Dedifferentiated amniotic fluid mesenchymal stem cell (primary cell): ENCODE measurements at regions not wholly inside any gene's neighbourhood (a gene's known extent, or its start where the extent isn't known, plus 50 kb on each side); places are given as distances from the start of the nearest gene placed in this dataset.
"Not testable (repeated sequence)": the region's sequence is repeated elsewhere in the genome, so short reads cannot be mapped to it uniquely, and the experiment has no call there.

ENCODE experiments used
- DNase-seq: peaks from one replicate; pipeline ENCODE4 v3.0.0-alpha.2; 2016; ENCODE audit errors: extremely low spot score

DNA sequence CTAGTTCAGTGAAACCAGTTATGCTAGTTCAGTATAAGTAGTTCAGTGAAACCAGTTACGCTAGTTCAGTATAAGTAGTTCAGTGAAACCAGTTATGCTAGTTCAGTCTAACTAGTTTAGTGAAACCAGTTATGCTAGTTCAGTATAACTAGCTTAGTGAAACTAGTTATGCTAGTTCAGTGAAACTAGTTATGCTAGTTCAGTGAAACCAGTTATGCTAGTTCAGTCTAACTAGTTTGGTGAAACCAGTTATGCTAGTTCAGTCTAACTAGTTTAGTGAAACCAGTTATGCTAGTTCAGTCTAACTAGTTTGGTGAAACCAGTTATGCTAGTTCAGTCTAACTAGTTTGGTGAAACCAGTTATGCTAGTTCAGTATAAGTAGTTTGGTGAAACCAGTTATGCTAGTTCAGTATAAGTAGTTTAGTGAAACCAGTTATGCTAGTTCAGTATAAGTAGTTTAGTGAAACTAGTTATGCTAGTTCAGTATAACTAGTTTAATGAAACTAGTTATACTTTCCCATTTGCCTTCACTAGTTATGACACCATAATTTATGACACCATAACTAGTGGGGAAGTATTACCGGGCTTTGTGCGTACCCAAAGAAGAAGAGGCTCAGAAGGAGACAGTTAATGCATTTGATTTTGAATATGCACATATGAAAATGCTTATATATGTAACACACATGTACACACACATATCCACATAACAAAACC is 662.5 kb downstream of the QKI start:
- not testable (repeated sequence) for DNase-seq

DNA sequence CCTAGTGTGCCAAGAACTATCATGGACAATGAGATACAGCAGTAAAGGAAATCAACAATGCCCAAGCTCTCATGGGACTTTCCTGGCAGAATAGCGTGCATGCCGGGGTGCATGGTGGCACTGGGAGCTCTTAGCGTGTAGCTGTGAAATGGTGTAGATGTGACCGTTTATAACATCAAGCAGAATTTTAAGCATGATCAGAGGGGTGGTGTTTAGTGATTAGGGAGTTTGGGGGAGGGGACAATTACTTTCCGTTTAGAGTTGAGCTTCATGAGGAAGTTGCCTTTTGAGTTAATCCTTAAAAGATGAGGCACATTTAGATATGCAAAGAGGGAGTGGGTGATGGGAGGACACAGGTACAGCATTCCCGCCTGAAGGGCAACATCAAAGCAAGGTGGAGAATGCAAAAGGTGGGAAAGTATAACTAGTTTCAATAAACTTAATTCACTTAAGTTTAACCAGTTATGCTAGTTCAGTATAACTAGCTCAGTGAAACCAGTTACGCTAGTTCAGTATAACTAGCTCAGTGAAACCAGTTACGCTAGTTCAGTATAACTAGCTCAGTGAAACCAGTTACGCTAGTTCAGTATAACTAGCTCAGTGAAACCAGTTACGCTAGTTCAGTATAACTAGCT is 661.6 kb downstream of the QKI start:
- DNase-seq = no peak

DNA sequence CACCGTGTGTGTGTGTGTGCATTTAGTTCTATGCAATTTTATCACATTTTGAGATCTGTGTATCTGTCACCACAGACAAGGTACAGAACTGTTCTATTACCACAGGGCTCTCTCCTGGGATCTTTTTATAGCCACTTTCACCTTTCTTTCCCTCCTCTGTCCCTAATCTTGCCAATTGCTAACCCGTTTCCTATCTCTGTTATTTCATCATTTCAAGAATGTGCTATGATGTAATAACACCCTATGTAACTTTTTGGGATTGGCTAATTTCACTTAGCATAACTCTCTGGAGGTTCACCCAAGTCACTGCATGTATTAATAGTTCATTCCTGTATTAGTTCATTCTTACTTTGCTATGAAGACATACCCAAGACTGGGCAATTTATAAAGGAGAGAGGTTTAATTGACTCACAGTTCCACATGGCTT is 657.7 kb downstream of the QKI start:
- DNase-seq = no peak

DNA sequence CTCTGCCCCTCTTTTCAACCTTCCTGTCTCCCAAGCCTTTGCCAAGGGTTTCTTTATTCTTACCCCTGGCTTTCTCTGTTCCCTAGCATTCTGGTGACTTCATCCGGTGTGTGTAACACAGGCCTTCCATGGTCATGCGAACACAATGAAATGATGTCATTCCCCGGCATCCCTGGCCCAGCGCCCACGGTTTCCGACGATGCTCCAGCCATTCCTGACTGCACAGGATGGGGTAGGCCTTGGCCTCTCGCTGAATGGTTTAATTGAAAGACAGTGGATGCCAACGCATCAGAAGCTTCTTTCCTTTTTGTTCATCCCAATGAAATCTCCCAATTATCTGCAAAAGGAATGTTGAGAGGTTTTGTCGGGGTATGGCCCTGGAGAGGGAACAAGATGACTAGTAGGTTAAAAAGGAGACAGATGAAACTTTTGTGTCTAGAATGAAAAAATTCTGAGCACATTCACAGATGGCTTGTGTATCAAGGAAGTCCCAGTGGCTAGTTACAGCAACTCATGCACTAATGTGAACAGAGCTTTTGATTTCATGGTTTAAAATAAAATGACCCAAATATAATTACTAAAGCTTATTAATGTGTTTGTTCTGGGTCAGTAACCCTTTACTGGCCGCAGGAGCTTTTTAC is 655.0 kb downstream of the QKI start:
- DNase-seq = no peak

DNA sequence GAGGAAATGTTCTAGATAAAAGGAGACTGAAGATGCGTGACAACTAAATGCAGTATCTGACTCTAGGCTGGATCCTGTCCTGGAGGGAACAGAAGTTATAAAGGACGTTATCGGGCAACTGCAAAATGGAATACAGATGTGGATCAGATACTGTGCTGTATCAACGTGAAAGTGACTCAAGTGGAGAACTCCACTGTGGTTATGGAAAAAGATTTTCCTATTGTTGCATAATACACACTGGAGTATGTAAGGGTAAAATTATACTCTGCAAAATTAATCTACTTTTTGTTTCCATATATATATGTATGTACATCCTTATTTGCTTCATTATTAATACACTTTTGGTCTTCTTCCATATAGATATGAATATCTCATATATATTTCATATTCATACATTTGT is 654.0 kb downstream of the QKI start:
- no peak for DNase-seq

DNA sequence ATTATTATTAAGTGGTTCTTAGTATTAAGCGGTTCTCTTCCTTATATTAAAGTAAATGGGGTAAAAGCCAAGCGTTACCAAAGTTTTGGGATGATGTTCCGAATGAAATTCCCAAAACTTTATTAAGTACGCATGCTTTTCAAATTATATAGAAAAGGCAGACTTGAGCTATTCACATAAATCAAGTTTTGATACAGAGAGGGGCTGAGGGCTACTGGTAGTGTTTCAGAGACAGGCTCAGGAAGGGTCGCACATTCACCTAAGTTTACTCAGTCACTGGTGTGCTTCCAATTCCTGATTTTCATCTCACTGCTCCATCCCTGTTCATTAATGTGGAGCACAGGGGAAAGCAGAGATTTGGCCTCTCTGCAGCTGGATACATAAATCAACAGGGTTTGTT is 652.2 kb downstream of the QKI start:
- no peak for DNase-seq

DNA sequence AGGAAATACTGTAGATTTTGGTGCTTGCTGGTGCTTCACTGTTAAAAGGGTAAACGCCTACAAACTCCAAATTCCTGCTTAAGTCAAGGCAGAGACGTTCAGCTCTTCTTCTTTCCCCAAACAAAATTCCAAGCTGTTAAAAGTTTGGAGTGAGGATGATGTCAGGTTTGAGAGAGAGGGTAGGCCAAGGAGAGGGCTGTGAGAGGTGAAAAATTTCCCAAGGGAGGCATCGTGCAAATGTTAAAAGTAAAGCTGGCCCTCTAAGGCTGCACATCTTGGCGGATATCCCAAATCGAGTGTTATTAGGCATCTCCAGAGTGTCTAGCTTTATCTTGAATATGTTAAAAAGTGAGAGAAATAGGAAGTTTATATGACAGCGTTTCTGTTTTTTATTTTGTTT is 651.8 kb downstream of the QKI start:
- DNase-seq = no peak

DNA sequence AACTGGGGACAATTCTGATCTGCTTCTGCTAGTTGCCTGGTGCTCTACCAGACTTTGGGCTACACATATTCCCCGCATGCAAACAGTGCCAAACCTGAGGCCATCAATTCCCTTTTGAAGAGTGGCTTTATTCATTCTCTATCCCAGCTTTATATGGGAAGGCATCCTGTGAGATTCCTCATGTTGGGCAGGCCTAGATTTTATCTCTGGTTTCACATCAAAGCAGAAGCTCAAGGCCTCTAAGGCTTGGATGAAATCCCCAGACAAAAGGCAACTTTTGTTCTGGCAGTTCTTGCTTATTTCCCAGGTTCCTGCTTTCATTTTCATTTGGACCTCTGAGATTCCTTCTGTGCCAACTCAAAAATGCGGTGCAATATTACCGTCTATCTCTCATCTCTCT is 648.8 kb downstream of the QKI start:
- no peak for DNase-seq

DNA sequence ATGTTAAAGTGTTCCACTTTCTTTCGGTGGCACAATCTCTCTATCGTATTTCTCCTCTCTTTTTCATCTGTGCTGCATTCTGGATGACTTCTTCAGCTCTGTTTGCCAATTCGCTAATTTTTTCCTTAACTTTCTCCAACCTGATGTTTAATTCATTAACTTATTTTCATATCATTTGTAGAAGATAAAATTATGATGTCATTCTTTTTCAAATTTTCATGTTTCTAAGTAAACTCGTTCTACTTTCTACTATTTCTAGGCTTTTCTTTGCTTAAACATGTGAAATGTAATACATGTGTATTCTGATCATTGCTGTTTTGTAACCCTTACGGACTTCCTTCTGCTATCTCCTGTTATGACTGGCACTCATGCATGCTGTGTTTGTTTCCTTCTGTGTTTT is 648.4 kb downstream of the QKI start:
- DNase-seq = no peak

DNA sequence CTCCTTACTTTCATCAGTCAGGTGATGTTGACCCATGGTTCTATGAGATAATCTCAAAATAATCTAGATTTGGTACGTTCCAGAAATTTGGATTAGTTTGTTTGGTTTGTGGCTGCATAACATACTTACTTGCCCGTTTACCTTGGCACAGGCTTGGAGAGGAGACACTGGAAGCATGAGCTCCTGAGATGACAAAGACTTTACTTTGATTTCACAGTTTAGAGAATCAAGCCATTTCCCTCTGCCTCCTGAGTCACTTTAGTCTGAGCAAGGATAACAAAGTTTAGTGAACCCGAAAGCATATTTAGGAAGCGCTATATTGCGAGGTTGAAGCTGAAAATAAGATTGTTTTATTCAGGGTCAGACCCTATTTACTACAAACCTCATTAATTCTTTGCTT is 643.4 kb downstream of the QKI start:
- DNase-seq = no peak

DNA sequence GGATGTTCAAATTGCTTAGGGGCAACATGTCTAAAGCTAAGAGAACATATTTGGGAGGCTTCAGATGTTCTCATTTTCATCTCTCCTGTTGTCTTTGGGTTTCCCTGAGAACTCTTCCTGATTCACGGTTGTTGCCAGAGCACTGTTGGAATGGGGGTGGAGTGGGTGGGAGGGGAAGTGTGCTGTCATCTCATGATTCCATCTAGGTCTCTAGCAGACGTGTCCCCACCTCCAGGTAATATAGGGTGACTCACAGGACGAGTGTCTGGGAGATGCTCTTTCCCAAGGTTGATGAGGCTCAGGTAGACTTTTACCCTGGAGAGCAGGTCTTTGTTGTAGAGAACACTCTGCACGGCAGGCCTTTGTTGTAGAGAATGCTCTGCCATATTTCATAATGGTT is 636.9 kb downstream of the QKI start:
- no peak for DNase-seq

DNA sequence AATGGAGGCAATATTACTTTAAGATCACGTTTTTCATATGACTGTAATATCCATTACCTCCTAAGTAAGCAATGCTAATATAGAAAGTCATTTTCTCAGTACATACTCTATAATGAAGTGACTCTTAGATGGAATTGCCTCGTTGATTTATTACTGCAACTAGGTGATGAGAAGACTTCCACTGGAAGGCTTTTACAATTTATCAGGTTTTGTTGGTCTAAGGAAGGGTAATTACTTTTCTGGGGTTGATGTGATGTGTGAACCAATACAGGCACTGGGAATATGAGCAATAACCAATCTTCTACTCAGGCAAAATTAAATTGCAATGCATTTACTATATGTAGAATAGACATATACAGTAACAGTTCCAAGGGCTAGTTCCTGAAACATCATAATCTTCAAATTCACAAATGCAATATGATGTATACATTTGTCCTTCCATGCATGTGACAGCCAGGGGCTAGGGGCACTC is 635.0 kb downstream of the QKI start:
- DNase-seq = no peak

DNA sequence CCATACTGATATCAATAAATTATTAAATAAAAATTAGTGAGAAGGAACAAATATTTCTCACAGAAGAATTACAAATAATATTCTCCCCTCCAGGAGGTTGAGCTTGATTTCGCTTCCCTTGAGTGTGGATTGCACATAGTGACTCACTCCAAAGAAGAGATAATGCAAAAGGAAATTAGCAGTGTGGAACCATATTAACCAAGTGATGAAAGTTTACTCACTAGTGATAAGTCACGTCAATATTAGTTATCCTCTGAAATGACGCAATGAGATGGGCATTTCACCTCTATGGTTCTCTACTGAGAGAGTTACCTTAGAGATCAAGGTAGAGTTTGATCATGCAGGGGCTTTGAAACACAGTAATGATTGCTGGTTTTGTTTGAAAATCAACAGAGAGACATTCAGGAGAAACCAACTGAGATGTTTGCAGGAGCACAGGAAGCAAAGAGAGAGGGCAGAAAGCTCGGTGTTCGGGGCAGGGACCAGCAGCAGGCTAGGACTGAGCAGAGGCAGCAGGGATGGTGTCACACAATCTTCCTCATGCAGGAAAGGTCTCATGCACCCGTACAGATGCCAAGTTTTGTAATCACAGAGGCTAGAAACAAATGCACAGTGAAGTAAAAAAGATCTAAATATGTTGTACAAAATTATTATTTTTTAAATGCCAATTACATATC is 634.5 kb downstream of the QKI start:
- DNase-seq = no peak

DNA sequence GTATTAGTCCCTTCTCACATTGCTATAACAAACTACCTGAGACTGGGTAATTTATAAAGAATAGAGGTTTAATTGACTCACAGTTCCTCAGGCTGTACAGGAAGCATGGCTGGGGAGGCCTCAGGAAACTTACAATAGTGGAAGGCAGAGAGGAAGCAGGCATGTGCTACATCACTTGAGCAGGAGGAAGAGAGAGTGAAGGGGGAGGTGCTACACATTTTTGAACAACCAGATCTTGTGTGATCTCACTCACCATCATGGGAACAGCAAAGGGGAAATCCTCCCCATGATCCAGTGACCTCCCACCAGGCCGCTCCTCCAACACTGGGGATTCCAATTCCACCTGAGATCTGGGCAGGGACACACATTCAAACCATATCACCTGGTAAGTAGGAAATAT is 630.6 kb downstream of the QKI start:
- no peak for DNase-seq

DNA sequence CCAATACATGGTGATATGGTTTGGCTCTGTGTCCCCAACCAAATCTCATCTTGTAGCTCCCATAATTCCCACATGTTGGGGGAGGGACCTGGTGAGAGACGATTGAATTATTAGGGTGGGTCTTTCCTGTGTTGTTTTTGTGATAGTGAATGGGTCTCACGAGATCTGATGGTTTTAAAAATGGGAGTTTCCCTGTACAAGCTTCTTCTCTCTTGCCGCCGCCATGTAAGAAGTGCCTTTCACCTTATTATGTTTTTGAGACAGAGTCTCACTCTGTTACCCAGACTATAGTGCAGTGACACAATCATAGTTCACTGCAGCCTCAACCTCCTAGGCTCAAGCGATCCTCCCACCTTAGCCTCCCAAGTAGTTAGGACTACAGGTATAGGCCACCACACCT is 629.1 kb downstream of the QKI start:
- DNase-seq = not testable (repeated sequence)

DNA sequence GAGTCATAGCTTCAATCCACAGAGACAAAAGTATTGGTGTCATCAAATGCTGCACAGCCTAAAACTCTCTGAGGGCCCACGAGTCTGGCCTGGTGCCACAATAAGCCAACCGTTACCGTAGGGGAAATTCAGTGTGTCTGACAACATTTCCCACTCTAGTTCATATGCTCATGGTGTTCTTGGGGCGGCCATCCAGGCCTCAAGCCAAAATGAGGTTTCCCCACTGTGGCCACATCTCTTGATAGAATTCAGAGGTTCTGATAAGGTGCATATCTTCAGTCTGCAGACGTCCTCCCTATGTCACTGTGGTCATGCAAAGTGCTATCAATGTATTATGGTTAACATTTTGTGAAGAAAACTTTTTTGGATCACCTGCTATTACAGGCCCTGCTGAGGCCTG is 627.7 kb downstream of the QKI start:
- no peak for DNase-seq

DNA sequence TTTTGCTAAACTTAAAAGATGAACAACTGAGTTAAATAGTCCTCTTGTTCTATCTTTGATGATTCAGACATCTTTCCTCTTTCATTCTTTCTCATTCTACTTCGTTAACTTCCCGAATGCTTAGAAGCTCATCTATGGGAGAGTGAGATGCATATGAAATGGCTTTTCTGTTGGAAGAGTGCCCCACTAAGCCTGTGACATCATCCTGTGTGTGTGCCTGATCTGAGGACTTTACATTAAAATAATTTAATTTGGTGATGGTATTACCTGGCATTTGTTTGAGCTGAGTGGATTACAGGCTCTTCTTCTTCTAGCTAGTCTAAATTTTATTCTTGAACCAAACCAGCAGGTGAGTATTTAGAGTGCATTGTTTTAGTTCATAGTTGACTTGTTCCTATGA is 626.5 kb downstream of the QKI start:
- DNase-seq = no peak

DNA sequence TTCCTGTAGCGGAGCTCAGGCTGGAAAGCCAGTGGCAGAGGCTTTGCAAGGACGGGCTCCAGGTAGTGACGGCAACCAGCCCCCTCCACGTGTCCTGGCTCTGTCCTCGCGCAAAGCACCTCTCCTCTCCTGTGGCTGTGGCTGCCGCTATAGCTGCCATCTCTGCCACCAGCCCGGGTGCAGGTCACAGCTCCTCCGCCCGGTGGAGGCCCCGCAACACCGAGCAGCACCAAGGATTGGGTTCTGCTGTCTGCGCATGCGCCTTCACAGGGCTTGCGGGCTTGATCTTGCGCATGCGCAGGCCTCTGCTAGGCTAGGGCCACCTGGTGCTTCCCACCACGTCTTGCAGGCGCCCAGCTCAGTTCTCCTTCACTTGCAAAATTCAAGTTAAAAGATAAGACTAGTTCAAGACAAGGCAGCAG is 625.4 kb downstream of the QKI start:
- DNase-seq = no peak

DNA sequence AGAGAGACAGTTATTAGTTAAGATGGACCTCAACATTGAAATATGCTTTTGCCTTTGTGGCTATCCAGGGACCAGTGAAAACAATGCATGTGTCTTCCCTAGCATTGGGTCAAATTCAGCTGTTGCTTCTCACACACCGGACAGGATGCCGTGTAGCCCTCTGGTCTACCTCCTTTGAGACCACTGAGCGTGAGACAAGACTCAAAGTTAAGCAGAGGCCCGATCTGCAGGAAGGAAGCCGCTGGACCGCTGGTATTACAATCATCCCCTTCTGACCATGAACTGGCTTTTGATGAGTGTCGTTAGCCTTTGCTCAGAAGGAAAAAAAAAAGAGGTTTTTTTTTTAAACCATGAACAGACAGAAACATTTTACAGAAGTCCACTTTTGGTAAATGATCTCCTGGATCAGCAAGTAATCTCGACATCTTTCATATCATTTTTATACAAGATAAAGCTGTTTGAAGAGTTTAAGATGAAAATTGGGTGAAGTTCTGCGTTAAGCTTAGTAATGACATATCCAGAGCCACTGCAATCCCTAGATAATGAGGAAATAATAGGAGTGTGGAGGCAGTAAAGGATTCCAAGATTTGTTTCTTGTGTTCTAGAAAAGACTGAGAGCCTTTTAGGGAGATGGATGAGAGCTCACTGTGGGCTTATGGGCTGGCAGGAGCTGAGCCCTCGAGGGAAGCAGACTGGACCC is 622.8 kb downstream of the QKI start:
- DNase-seq = no peak

DNA sequence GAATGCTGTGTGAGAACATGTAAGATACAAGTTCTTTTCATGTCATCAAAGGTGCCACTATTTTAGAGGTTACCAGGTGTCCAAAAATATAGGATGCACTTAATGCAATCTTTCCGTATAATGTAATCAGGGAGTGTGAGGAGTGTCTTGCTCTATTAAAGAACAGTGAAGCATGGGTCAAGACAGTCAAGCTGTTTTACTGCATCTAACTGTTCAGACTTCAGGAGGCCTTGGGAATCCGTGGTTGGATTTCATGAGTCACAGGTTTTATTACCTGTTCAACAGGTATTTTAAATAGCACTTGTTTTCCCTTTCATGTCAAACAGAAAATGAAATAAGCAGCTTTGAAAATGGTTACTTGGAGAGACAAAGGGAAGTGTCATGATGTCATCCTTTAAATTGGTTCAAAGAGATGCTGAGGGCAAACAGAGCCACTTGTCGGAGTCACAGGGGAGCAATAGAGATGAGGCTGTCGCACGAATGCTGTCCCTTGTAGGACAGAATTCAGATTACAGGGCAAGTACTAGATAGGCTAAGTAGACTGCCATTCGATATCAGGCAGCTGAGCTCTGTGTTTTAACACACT is 621.5 kb downstream of the QKI start:
- no peak for DNase-seq

DNA sequence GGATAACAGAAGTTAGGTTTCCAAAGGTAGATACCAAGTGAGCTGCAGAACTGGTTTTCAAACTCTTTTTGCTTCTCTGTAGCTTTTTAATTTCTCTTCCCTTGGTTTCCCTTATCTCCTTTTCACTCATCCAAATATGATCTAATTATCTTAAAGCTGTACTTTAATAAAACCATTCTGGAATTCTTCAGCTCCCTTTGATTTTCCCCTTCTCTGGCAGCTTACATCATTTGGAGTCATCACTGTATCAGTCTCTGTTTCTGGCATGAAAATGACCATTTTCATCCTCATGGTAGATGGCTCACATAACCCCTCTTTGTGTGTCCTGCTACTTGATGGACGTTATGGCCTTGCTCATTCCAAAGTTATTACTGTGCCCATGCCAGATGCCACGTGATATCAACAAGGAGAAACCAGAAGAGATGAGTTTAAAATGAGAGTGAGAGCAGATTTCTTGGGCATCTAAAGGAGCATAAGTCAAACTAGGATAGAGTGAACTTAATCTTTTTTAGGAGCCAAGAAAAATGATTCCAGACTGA is 620.2 kb downstream of the QKI start:
- no peak for DNase-seq
